DMS 273 (cell line): ENCODE measurements at regions not wholly inside any gene's neighbourhood (a gene's known extent, or its start where the extent isn't known, plus 50 kb on each side); places are given as distances from the start of the nearest gene placed in this dataset.

ENCODE experiments used
- DNase-seq: peaks from one replicate; lab custom pipeline; 2025; ENCODE audit not compliant: unreplicated experiment; lab: John Stamatoyannopoulos, UW

- DNase-seq = peak; percentile 31
Observed at GRCh38 chr1:232221802-232222499, 408.0 kb downstream of the SIPA1L2 start.

DNA sequence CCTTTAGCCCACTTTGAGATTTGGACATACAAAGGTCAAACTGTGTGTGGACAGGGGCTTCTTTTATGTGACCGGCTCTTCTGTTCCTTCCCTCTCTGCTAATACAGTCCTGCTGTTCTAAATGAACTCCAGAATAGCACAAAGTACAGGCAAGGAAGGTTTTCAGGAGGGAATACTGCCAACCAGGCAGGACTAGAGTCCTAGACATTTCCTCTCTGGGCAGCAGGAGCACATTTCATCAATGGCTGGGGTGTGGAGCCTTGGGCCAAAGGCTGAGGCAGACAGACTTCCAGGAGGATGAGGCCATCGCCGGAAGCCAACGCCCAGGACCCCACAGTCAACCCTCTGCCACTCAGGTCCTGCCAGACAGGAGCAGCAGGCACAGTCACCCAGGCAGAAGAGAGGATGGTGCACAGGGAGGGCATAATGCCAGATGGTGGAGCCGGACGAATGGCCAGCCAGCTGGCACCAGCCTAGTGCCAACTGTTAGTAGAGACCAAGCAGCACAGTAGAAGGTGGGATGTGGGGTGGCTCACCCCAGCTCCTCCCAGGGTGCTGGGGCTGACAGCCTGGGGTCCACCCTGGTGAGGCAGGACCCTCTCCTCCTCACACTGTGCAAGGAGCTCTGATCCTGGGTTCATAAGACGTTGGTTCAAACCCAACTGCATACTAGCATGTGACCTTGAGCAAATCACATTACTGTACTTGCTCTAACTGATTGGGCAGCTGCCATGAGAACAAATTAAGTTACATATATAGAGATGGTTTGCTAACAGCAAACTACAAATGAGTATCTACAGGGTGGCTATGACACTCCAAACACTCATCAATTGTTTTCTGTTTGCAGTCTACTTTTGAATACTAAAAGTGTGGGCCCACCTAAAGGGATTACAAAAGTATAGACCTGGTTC lies 410.7 kb downstream of the SIPA1L2 start:
- DNase-seq = peak; percentile 92

DNA sequence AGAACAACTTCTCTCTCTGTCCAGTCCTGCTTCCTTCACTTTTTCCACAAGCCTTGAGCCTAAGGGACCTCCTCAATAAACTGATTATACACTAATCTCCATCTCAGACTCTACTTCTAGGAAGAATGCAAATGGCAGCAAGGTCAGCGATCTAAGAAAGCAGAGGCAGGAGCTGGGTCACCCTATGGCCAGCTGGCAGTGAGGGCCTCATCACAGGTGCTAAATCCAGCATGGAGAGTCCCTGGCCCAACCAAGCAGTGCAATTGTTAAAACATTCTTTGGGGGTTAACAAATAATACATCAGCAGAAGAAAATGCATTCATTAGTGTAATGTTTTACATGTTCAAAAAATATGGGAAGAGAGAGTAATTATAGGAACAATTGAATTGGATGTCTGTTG lies 416.0 kb downstream of the SIPA1L2 start:
- DNase-seq = no peak

DNA sequence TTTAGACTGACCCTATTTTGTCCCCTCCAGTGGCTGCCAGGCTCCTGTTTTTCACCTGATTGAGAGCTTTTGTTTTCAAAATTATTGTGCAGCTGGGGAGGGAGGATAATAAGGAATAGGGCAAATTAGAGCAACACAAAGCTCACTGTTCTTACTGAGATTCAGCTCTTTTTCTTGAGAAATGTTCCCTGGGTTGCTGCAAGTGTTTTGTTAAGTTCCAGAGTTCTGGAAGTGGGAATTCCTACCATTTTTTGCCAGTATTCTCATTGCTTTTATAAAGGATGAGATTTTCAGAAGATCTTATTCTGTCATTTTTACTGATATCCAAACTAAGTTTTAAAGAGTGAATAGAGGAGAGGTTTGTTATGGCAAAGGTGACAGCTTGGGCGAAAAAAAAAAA lies 417.7 kb downstream of the SIPA1L2 start:
- peak; percentile 39 for DNase-seq

DNA sequence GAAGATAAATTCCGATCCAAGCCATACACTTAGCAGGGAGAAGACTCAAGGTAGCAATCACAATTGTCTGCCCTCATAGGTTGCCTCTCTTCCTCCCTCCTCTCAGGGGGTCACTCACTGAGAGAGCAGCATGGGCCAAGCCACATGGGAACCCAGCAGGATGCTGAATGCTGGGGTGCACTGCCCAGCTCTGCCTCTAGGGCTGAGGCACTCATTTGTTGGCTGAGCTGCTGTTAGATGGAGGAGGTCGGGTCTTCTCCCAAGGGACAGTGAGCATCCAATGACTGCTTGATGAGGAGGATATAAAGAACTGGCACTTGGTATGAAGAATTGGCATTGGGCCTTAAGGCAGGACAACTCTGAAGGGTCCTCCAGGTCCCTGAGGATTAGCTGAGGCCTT lies 418.8 kb downstream of the SIPA1L2 start:
- peak; percentile 75 for DNase-seq

GRCh38 chr1:232209357-232209756 lies 420.6 kb downstream of the SIPA1L2 start:
- DNase-seq = no peak

GRCh38 chr1:232207073-232207866 lies 422.7 kb downstream of the SIPA1L2 start:
- no peak for DNase-seq

- no peak for DNase-seq
Observed at GRCh38 chr1:232204269-232204668, 425.7 kb downstream of the SIPA1L2 start.

DNA sequence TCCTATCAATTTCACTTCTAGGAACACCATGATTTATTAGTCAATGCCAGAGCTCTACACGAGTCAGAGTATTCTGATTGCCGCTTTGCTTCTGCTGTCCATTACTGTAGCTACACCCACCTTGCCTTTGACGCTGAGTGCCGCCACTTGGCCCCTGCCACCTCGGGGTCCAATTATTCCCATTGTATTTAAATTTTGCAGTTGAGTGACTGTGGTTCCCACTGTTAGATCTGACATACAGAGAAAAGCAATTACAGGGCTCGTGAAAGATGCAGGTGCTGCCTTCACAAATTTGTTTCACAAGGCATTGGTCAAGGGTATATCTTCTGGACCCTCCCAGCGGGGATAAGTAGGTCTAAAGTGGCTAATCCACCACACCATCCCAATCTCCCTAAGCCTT lies 428.9 kb downstream of the SIPA1L2 start:
- no peak for DNase-seq

GRCh38 chr1:232196042-232196441 lies 433.9 kb downstream of the SIPA1L2 start:
- DNase-seq = no peak

- DNase-seq = no peak
Observed at GRCh38 chr1:232194424-232194823, 435.5 kb downstream of the SIPA1L2 start.

DNA sequence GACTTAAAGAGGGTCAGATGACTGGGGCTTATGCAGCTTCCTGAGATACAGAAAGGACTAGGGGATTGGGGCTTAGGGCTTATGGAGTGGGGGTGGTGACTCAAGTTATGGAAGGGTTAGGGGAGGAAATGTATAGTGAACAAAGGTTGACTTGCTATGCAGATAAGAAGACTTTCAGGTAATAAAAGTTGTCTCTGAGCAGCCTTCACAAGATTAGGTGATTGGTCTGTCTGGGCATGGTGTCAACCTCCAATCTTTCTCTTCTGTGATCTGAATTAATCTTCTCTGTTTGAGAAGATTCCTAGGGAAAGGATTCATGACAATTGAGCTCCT lies 436.5 kb downstream of the SIPA1L2 start:
- no peak for DNase-seq

DNA sequence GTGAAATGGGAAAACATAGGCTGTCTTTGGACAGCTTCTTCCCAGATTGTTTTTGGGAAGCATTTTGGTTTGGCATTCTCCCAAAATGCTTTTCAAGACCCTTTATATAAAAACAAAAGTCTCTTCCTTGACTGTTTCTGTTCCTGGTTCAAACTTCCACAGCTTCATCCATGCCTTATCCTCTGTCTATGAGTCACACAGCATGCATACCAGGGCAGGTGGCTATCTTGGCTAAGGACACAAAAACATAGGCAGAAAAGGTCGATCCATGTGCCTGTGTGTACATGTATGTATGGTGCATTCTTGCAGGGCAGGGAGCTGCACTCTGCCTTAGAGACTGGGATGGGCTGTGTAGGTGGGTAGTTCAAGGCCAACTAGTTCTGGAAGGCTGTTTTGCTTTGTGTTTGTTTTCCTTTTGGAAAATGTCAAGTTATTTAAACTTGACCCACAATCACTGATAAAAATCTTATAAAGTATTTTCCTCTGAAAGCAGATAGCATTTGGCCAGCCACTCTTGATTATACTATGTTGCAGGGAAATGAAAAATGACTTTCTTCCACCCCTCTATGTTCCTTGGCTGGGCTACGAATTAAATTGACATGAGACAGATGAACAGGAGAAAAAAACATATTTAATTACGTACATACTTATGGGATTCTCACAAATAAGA lies 437.0 kb downstream of the SIPA1L2 start:
- no peak for DNase-seq

GRCh38 chr1:232191560-232191959 lies 438.4 kb downstream of the SIPA1L2 start:
- no peak for DNase-seq

DNA sequence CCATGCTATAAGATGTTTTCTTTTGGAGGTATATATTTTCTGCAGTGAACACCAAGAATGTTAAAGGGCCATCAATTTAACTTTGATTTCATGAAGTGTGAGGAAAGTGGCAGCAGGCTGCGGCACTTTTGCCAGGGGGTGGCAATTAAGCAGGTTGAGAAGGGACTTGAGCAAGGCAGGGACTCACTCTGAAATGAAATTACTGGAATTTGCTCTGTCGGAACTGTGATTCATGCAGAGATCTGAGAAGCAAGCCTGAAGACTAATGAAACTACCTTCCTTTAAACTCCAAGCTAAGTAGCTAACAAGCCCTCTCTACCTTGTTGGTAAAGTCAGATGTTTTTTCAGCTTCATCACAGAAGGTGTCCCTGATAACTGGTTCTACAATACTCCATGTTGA lies 441.6 kb downstream of the SIPA1L2 start:
- DNase-seq = no peak

GRCh38 chr1:232186931-232187330 lies 443.0 kb downstream of the SIPA1L2 start:
- DNase-seq = peak; percentile 32

GRCh38 chr1:232184561-232185530 lies 445.1 kb downstream of the SIPA1L2 start:
- no peak for DNase-seq

DNA sequence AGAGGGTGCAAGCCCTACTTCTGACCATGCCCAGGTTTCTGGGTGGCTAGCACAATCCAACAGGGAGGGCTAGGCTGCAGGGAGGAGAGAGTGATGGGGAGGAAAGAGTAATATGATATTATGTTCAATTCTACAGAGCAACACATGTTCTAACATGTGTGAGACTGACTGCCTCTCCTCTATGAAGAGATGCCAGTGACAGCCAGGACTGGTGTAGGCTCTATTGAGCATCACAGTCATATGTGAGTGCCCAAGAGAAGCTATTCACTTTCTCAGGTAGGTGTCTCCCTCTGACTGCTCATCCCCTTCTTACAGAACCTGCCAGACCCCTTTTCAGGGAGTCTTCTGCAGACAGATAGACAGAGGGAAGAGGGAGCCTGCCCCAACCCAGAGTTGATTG lies 446.1 kb downstream of the SIPA1L2 start:
- peak; percentile 13 for DNase-seq

DNA sequence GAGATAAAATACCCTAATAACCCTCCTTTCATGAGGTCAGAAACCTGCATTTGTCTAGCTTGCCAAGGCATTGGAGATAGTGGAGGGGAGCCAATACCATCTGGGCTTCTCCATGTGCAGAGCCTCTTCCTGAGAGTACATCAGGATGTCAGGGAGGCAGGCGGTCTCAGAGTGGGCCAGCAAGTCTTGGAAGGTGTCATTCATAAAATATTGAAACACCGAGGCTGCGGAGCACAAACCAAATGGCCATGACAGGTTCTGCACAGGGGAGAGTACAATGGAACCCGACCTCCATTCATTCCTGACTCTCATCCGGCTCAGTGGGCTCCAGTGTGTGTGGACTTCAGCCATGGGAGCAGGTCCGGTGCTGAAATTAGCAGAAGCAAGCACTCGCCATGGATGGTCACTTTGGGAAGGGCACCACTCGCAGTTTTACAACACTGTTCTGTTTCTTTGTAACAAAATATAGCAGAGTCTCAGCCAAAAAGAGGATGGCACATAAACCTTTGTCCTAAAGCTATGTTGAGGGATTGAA lies 446.6 kb downstream of the SIPA1L2 start:
- DNase-seq = peak; percentile 15

DNA sequence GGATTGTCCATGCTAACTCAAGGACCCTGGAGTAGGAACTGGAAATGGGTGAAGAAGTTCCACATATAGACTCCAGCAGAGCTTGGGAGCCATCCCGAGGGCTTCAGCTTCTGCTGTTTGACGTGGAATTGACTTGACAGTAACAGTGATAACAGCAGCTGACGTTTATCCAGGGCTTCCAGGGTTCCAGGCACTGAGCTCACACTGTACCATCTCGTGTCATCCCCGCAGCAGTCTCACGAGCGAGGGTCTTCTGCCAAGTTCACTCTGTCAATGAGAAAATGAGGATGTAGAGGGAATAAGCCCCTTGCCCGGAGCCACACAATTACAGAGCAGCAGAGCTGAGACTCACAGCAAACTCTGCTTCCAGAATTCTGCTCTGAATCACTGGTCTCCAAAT lies 447.7 kb downstream of the SIPA1L2 start:
- no peak for DNase-seq
